CD8-positive, alpha-beta memory T cell (primary cell): ENCODE measurements at regions not wholly inside any gene's neighbourhood (a gene's known extent, or its start where the extent isn't known, plus 50 kb on each side); places are given as distances from the start of the nearest gene placed in this dataset.

Source experiments
- CTCF ChIA-PET: fragments of 350-600 bp; sonication (Branson Sonifier 250); formaldehyde crosslinking; loops from one replicate; lab custom pipeline; 2021; ENCODE audit warnings: antibody characterized with exemption; lab: Charles Lee
- POLR2A ChIA-PET: fragments of 350-600 bp; sonication (Branson Sonifier 250); formaldehyde crosslinking; loops from one replicate; lab custom pipeline; 2021; ENCODE audit warnings: antibody characterized with exemption; lab: Charles Lee
- DNase-seq, 5 donors: peaks; one replicate each; pipeline versions ENCODE4 v3.0.0 to v3.0.0-alpha.2; 2020 to 2022; ENCODE audit warnings: mixed read lengths in 1 of 5
- H3K27ac ChIP-seq: one replicate; pipeline ENCODE4 v1.7.0; 2013; ENCODE audit warnings: low read depth, mild to moderate bottlenecking, low read length, moderate library complexity
- H3K27me3 ChIP-seq: 2 replicates; pipeline ENCODE4 v1.7.0; 2013; ENCODE audit warnings: low read length, mild to moderate bottlenecking; ENCODE audit not compliant: insufficient read depth, poor library complexity, severe bottlenecking
- H3K36me3 ChIP-seq: 2 replicates; pipeline ENCODE4 v1.7.0; 2013; ENCODE audit warnings: mild to moderate bottlenecking, low read length, moderate library complexity; ENCODE audit not compliant: insufficient read depth
- H3K4me1 ChIP-seq: 2 replicates; pipeline ENCODE4 v1.7.0; 2013; ENCODE audit warnings: mild to moderate bottlenecking, low read length, moderate library complexity; ENCODE audit not compliant: insufficient read depth
- H3K4me3 ChIP-seq: 2 replicates; pipeline ENCODE4 v1.7.0; 2013; ENCODE audit warnings: mild to moderate bottlenecking, low read length
- H3K9me3 ChIP-seq: 2 replicates; pipeline ENCODE4 v1.7.0; 2013; ENCODE audit warnings: mild to moderate bottlenecking, low read length
- H3K27ac Mint-ChIP-seq, 8 donors: one replicate each; pipeline ENCODE4 v1.8.0; 2020 to 2021; ENCODE audit warnings: mixed read lengths in 8 of 8, mild to moderate bottlenecking in 6 of 8, inconsistent platforms in 3 of 8, moderate library complexity in 3 of 8
- H3K27me3 Mint-ChIP-seq, 2 donors: one replicate each; pipeline ENCODE4 v1.8.0; 2020 to 2021; ENCODE audit warnings: mixed read lengths in 2 of 2, mild to moderate bottlenecking in 1 of 2, moderate library complexity in 1 of 2
- H3K36me3 Mint-ChIP-seq, 3 donors: one replicate each; pipeline ENCODE4 v1.8.0; 2020 to 2021; ENCODE audit warnings: mixed read lengths in 3 of 3, inconsistent platforms in 1 of 3, mild to moderate bottlenecking in 1 of 3
- H3K4me1 Mint-ChIP-seq, 3 donors: one replicate each; pipeline ENCODE4 v1.8.0; 2020 to 2021; ENCODE audit warnings: mixed read lengths in 3 of 3, inconsistent platforms in 1 of 3, mild to moderate bottlenecking in 1 of 3
- H3K4me3 Mint-ChIP-seq, 7 donors: one replicate each; pipeline ENCODE4 v1.8.0; 2020 to 2021; ENCODE audit warnings: mixed read lengths in 7 of 7, mild to moderate bottlenecking in 6 of 7, moderate library complexity in 4 of 7, inconsistent platforms in 2 of 7
- H3K9me3 Mint-ChIP-seq, 5 donors: one replicate each; pipeline ENCODE4 v1.8.0; 2020 to 2022; ENCODE audit warnings: mixed read lengths in 5 of 5, mild to moderate bottlenecking in 3 of 5, moderate library complexity in 2 of 5, inconsistent platforms in 1 of 5

GRCh38 chr4:165602621-165603020 lies 223.8 kb downstream of the CPE start:
- Histone ChIP-seq H3K9me3 (no peaks in the 10 kb centered on the region), H3K4me1 (no peaks in the 10 kb centered on the region)
- no peaks in the 10 kb centered on the region for H3K4me1 Mint-ChIP-seq

DNA sequence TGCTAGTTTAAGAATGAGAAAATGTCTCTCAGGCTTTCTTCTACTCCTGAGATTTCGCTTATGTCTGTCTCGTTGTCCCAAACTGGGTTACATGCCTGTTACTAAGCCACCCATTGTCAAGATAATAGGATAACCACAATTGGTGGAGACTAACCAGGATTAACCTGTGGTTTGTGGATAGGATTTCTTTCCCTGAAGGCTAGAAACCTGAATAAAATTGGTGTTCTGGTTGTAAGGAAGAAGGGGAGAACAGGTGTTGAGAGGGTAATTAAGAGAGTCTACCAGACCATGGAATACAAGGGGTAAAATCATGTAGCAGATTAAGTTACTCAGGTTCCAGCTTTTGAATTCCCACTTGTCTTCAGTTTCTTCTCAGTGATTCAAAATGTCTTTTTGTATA lies 225.4 kb downstream of the CPE start:
- ChIA-PET POLR2A (no interaction called here), CTCF (no interaction called here)
- no peaks in the 10 kb centered on the region for H3K36me3 ChIP-seq
- no peaks in the 10 kb centered on the region for H3K9me3 ChIP-seq
- Mint-ChIP-seq H3K9me3 (no peaks in the 10 kb centered on the region), H3K27me3 (no peaks in the 10 kb centered on the region), H3K4me3 (no peak overlapping the region), H3K4me1 (no peaks in the 10 kb centered on the region), H3K36me3 (no peaks in the 10 kb centered on the region), H3K27ac (no peak overlapping the region)
- DNase-seq, result no peak
- no peaks in the 10 kb centered on the region for H3K4me1 ChIP-seq
- H3K27ac ChIP-seq, result no peak overlapping the region
- H3K27me3 ChIP-seq, result no peaks in the 10 kb centered on the region
- no peak overlapping the region for H3K4me3 ChIP-seq

More at GRCh38 chr4:165602621-165603020, 223.8 kb downstream of the CPE start:
- Histone ChIP-seq H3K27me3 (no peaks in the 10 kb centered on the region), H3K27ac (no peak overlapping the region), H3K4me3 (no peak overlapping the region), H3K36me3 (no peaks in the 10 kb centered on the region)
- Mint-ChIP-seq H3K9me3 (no peaks in the 10 kb centered on the region), H3K4me3 (no peak overlapping the region), H3K36me3 (no peaks in the 10 kb centered on the region), H3K27me3 (no peaks in the 10 kb centered on the region), H3K27ac (no peak overlapping the region)
- ChIA-PET POLR2A (no interaction called here), CTCF (no interaction called here)
- DNase-seq, result no peak

DNA sequence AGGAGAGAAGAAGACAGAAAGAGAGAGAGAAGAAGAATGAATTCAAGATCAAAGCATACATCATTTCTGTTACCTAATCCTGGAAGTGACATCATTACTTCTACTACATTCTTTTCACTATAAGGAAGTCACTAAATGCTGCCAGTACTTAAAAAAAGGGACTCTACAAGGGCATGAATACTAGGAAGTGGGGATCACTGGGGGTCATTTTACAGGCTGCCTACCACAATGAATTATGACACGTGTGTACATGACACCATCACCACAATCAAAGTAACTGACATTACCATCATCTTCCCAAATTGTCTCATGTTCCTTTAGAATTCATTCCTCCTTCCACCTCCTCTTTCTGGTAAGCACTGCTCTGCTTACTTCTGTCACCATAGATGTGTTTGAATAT lies 227.0 kb downstream of the CPE start:
- H3K27ac Mint-ChIP-seq, result no peak overlapping the region
- Histone ChIP-seq H3K4me1 (no peaks in the 10 kb centered on the region), H3K27me3 (no peaks in the 10 kb centered on the region), H3K27ac (no peak overlapping the region), H3K9me3 (no peaks in the 10 kb centered on the region), H3K36me3 (no peaks in the 10 kb centered on the region), H3K4me3 (no peak overlapping the region)
- peaks cover 0 to 3% (median under 1%) of the 10 kb centered on the region in 3 donors for H3K4me1 Mint-ChIP-seq
- ChIA-PET POLR2A (no interaction called here), CTCF (no interaction called here)
- no peaks in the 10 kb centered on the region for H3K36me3 Mint-ChIP-seq
- no peaks in the 10 kb centered on the region for H3K27me3 Mint-ChIP-seq
- DNase-seq, result no peak
- peaks cover 0 to 2% (median 0%) of the 10 kb centered on the region in 5 donors for H3K9me3 Mint-ChIP-seq
- H3K4me3 Mint-ChIP-seq, result no peak overlapping the region

DNA sequence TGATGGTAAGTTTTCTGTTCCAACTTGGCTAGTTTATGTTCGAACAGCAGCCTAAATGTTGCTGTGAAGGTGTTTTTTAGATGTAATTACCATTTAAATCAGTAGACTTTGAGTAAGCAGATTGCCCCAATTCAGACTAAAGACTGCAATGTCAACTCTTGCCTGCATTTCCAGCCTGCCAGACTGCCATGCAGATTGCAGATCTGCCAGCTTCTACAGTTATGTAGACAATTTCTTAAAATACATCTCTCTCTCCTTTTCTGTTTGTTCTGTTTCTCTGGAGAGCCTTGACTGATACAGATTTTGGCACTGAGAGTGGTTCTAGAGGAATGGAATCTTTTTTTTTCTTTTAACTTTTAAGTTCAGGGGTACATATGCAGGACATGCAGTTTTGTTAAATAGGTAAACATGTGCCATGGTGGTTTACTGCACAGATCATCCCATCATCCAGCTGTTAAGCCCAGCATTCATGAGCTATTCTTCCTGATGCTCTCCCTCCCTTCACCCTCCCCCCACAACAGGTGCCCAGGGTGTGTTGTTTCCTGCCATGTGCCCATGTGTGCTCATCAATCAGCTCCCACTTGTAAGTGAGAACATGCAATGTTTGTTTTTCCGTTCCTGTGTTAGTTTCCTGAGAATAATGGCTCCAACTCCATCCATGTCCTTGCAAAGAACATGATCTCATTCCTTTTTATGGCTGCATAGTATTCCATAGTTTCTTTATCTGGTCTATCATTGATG lies 227.8 kb downstream of the CPE start:
- Histone ChIP-seq H3K27me3 (no peaks in the 10 kb centered on the region), H3K4me3 (no peak overlapping the region), H3K4me1 (no peaks in the 10 kb centered on the region), H3K27ac (no peak overlapping the region), H3K9me3 (no peaks in the 10 kb centered on the region), H3K36me3 (no peaks in the 10 kb centered on the region)
- H3K9me3 Mint-ChIP-seq, result peaks cover 0 to 2% (median 0%) of the 10 kb centered on the region in 5 donors
- H3K4me3 Mint-ChIP-seq, result no peak overlapping the region
- no peaks in the 10 kb centered on the region for H3K36me3 Mint-ChIP-seq
- CTCF ChIA-PET, result no interaction called here
- peaks cover 0 to 8% (median 5%) of the 10 kb centered on the region in 3 donors for H3K4me1 Mint-ChIP-seq
- no peak overlapping the region for H3K27ac Mint-ChIP-seq
- H3K27me3 Mint-ChIP-seq, result no peaks in the 10 kb centered on the region
- POLR2A ChIA-PET, result no interaction called here
- DNase-seq, result no peak

- H3K4me1 Mint-ChIP-seq, result peaks cover 0 to 8% (median 5%) of the 10 kb centered on the region in 3 donors
- no peaks in the 10 kb centered on the region for H3K27me3 Mint-ChIP-seq
- no peaks in the 10 kb centered on the region for H3K9me3 ChIP-seq
- no peaks in the 10 kb centered on the region for H3K36me3 Mint-ChIP-seq
- no peaks in the 10 kb centered on the region for H3K27me3 ChIP-seq
- H3K4me1 ChIP-seq, result no peaks in the 10 kb centered on the region
- H3K36me3 ChIP-seq, result no peaks in the 10 kb centered on the region
- no peak overlapping the region for H3K4me3 Mint-ChIP-seq
- ChIA-PET POLR2A (no interaction called here), CTCF (no interaction called here)
- H3K27ac ChIP-seq, result no peak overlapping the region
- no peak for DNase-seq
- H3K27ac Mint-ChIP-seq, result no peak overlapping the region
- no peak overlapping the region for H3K4me3 ChIP-seq
- H3K9me3 Mint-ChIP-seq, result peaks cover 0 to 2% (median 0%) of the 10 kb centered on the region in 5 donors
Observed at GRCh38 chr4:165609653-165610052, 230.8 kb downstream of the CPE start.

DNA sequence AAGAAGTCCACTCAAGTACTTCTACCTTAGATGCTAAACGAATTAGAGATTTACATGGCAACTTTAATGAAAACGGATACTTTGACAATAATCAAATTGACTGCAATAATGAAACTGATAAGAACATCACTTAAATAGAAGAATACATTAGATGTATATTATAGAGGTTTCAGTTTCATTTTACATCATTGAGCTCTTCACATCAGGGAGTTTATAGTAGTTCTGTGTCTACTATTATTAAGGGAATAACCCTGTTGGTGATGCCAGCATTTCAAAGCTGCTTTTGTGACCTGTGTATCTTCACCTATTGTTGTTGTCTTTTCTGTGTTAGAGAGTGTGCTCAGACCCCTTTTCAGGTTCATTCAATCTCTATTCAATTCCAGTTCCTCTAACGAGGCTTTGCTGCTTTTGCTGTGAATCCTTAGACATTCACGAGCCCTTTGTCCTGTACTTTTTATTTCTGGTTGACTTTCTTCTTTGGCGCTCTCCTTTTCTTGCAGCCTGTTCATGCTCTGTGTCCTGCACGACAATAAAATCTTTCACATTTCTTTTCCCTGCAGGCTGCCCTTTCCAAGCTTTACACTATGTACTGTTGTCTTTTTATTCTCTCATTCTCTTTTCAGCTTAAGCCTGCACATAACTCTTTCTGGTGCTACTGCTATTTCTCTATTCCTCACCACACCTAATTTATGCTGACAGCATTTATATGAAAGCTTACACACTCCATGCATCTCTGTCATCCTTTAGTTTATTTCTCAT lies 232.1 kb downstream of the CPE start:
- no peaks in the 10 kb centered on the region for H3K4me1 ChIP-seq
- Mint-ChIP-seq H3K4me1 (peaks cover 0 to 8% (median 5%) of the 10 kb centered on the region in 3 donors), H3K4me3 (peak overlapping the region in 4 of 7 donors; percentile 8 to 82 (median 24)), H3K27me3 (no peaks in the 10 kb centered on the region), H3K27ac (peak overlapping the region in 1 of 8 donors; percentile 21), H3K36me3 (no peaks in the 10 kb centered on the region), H3K9me3 (peaks cover 0 to 2% (median 2%) of the 10 kb centered on the region in 5 donors)
- ChIA-PET POLR2A (no interaction called here), CTCF (no interaction called here)
- DNase-seq, result no peak
- H3K27ac ChIP-seq, result no peak overlapping the region
- H3K36me3 ChIP-seq, result no peaks in the 10 kb centered on the region
- H3K27me3 ChIP-seq, result no peaks in the 10 kb centered on the region
- H3K4me3 ChIP-seq, result no peak overlapping the region
- no peaks in the 10 kb centered on the region for H3K9me3 ChIP-seq

GRCh38 chr4:165612936-165613335 lies 234.1 kb downstream of the CPE start:
- no peak overlapping the region for H3K4me3 ChIP-seq
- Mint-ChIP-seq H3K9me3 (peaks cover 0 to 4% (median 2%) of the 10 kb centered on the region in 5 donors), H3K4me1 (peaks cover 0 to 8% (median 5%) of the 10 kb centered on the region in 3 donors), H3K4me3 (no peak overlapping the region), H3K36me3 (no peaks in the 10 kb centered on the region), H3K27ac (no peak overlapping the region), H3K27me3 (peaks cover 0 to 3% of the 10 kb centered on the region in 2 donors)
- CTCF ChIA-PET, result no interaction called here
- DNase-seq, result no peak
- H3K9me3 ChIP-seq, result no peaks in the 10 kb centered on the region
- no peaks in the 10 kb centered on the region for H3K36me3 ChIP-seq
- H3K27ac ChIP-seq, result no peak overlapping the region
- no peaks in the 10 kb centered on the region for H3K4me1 ChIP-seq
- H3K27me3 ChIP-seq, result no peaks in the 10 kb centered on the region
- POLR2A ChIA-PET, result no interaction called here

- ChIA-PET CTCF (no interaction called here), POLR2A (no interaction called here)
- H3K27me3 ChIP-seq, result no peaks in the 10 kb centered on the region
- H3K27ac ChIP-seq, result no peak overlapping the region
- Mint-ChIP-seq H3K4me1 (peaks cover 0 to 8% (median 5%) of the 10 kb centered on the region in 3 donors), H3K4me3 (no peak overlapping the region), H3K36me3 (no peaks in the 10 kb centered on the region), H3K27me3 (peaks cover 0 to 3% of the 10 kb centered on the region in 2 donors), H3K27ac (no peak overlapping the region), H3K9me3 (peaks cover 0 to 4% (median 2%) of the 10 kb centered on the region in 5 donors)
- no peaks in the 10 kb centered on the region for H3K36me3 ChIP-seq
- DNase-seq, result no peak
- H3K9me3 ChIP-seq, result no peaks in the 10 kb centered on the region
- H3K4me3 ChIP-seq, result no peak overlapping the region
- H3K4me1 ChIP-seq, result no peaks in the 10 kb centered on the region
Observed at GRCh38 chr4:165613581-165613980, 234.8 kb downstream of the CPE start.
